Frontal cortex (tissue), 3 donors: ENCODE measurements at regions not wholly inside any gene's neighbourhood (a gene's known extent, or its start where the extent isn't known, plus 50 kb on each side); places are given as distances from the start of the nearest gene placed in this dataset.
"Not testable (repeated sequence)": the region's sequence is repeated elsewhere in the genome, so short reads cannot be mapped to it uniquely, and the experiment has no call there.

Experiments
- DNase-seq, 2 donors: peaks; one replicate each; pipeline ENCODE4 v3.0.0; 2012; ENCODE audit warnings: low spot score in 2 of 2
- FAIRE-seq: peaks from 2 replicates; lab custom pipeline; 2012; peaks lifted over from hg19 to GRCh38; lab: Jason Lieb, UNC
- donor health status: control.
- donor health status: control.
- donor health status: control.

- not testable (repeated sequence) for FAIRE-seq, DNase-seq
Observed at GRCh38 chr5:176045442-176045841, 77.3 kb upstream of the THOC3 start.

GRCh38 chr5:176048671-176049070 is 80.6 kb upstream of the THOC3 start:
- not testable (repeated sequence) for DNase-seq, FAIRE-seq

GRCh38 chr5:176060472-176061268 is 92.6 kb upstream of the THOC3 start:
- not testable (repeated sequence) for FAIRE-seq, DNase-seq

- FAIRE-seq, DNase-seq: not testable (repeated sequence)
Observed at GRCh38 chr5:176061269-176061622, 93.1 kb upstream of the THOC3 start.

- not testable (repeated sequence) for DNase-seq, FAIRE-seq
Observed at GRCh38 chr5:176061660-176062059, 93.5 kb upstream of the THOC3 start.

GRCh38 chr5:176066262-176066945 is 98.3 kb upstream of the THOC3 start:
- not testable (repeated sequence) for DNase-seq, FAIRE-seq

GRCh38 chr5:176067162-176067561 is 99.0 kb upstream of the THOC3 start:
- not testable (repeated sequence) for FAIRE-seq

GRCh38 chr5:176067948-176068347 is 99.8 kb upstream of the THOC3 start:
- DNase-seq, FAIRE-seq: not testable (repeated sequence)

More at GRCh38 chr5:176067162-176067561, 99.0 kb upstream of the THOC3 start:
- DNase-seq: not testable (repeated sequence)

GRCh38 chr5:176073996-176074571 is 106.0 kb upstream of the THOC3 start:
- DNase-seq, FAIRE-seq: not testable (repeated sequence)

GRCh38 chr5:176083717-176084116 is 115.6 kb upstream of the THOC3 start:
- not testable (repeated sequence) for FAIRE-seq, DNase-seq

- not testable (repeated sequence) for DNase-seq, FAIRE-seq
Observed at GRCh38 chr5:176103083-176103482, 135.0 kb upstream of the THOC3 start.

GRCh38 chr5:176112888-176113287 is 125.3 kb upstream of the SIMC1 start:
- FAIRE-seq, DNase-seq: not testable (repeated sequence)

GRCh38 chr5:176113673-176114335 is 124.4 kb upstream of the SIMC1 start:
- not testable (repeated sequence) for FAIRE-seq, DNase-seq

- FAIRE-seq, DNase-seq: not testable (repeated sequence)
Observed at GRCh38 chr5:176114825-176115224, 123.4 kb upstream of the SIMC1 start.

GRCh38 chr5:176117699-176118238 is 120.5 kb upstream of the SIMC1 start:
- not testable (repeated sequence) for DNase-seq, FAIRE-seq

- DNase-seq: not testable (repeated sequence)
Observed at GRCh38 chr5:176122361-176122760, 115.9 kb upstream of the SIMC1 start.

GRCh38 chr5:176124120-176124519 is 114.1 kb upstream of the SIMC1 start:
- not testable (repeated sequence) for FAIRE-seq, DNase-seq

More at GRCh38 chr5:176122361-176122760, 115.9 kb upstream of the SIMC1 start:
- not testable (repeated sequence) for FAIRE-seq

GRCh38 chr5:176131771-176132170 is 106.5 kb upstream of the SIMC1 start:
- no peak for DNase-seq
- FAIRE-seq: no peak

- FAIRE-seq (no peak), DNase-seq (no peak)
Observed at GRCh38 chr5:176132471-176133288, 105.5 kb upstream of the SIMC1 start.
